Choroid plexus epithelial cell (primary cell): ENCODE measurements at regions not wholly inside any gene's neighbourhood (a gene's known extent, or its start where the extent isn't known, plus 50 kb on each side); places are given as distances from the start of the nearest gene placed in this dataset.

Experiments
- DNase-seq: peaks from one replicate; pipeline ENCODE4 v3.0.0-alpha.2; 2010; ENCODE audit warnings: low read depth
- H3K4me3 ChIP-seq: 2 replicates; pipeline ENCODE4 v1.5.1; 2011; ENCODE audit warnings: low read depth, mild to moderate bottlenecking, control low read depth, low read length, moderate library complexity
- CTCF ChIP-seq: conservative IDR thresholded peaks from 2 replicates; pipeline ENCODE4 v1.5.1; 2011; ENCODE audit warnings: low read depth, mild to moderate bottlenecking, control low read depth, inconsistent platforms, low read length, moderate library complexity

- DNase-seq = no peak
- TF ChIP-seq CTCF = no peak
Measured at GRCh38 chr6:120526576-120526975, 807.7 kb downstream of the TBC1D32 start.

GRCh38 chr6:120514544-120514943, 819.7 kb downstream of the TBC1D32 start:
- no peak overlapping the region for H3K4me3 ChIP-seq
- no peak for DNase-seq
- TF ChIP-seq CTCF = no peak

More at GRCh38 chr6:120526576-120526975, 807.7 kb downstream of the TBC1D32 start:
- H3K4me3 ChIP-seq = no peak overlapping the region

DNA sequence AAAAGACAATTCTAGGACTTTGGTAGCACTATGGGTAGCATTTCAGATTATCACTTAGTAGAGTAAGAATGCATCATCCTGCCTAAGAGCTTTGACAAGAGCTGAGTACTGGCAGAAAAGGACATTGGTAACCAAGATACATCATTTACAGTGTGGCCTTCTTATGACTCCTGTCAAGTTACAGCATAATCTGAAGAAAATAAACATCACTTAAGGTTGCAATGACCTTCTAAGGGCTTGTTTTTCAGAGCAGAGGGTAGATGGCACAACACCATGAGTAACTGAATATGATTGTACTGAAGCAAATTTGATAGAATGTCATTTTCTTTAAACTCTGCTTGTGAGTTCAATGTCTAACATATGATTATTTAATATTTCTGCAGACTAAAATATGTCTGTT, 822.6 kb downstream of the TBC1D32 start:
- H3K4me3 ChIP-seq = no peak overlapping the region
- DNase-seq = no peak
- no peak for TF ChIP-seq CTCF

- no peak for DNase-seq
- H3K4me3 ChIP-seq = no peak overlapping the region
- no peak for TF ChIP-seq CTCF
Measured at GRCh38 chr6:120498711-120499110, 835.6 kb downstream of the TBC1D32 start.

DNA sequence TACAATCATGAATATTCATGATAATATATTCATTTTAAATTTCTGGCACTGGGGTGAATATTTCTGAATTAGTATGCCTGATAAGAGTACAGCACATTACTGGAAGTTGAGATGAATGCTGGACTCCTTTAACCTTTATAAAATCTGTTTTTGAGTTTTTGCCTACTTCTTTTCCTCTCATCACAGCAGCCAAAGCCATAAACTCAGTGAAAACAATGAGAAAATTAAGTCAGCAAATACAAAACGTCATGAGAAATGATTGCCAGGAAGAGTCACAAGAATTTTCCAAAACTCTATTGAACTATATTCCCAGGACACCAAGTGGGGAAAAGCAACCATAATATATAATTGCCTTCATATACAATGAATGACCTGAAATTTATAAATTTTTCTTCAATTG, 837.6 kb downstream of the TBC1D32 start:
- TF ChIP-seq CTCF = no peak
- DNase-seq = no peak
- H3K4me3 ChIP-seq = no peak overlapping the region

- TF ChIP-seq CTCF = no peak
- H3K4me3 ChIP-seq = no peak overlapping the region
- DNase-seq = no peak
Measured at GRCh38 chr6:120493505-120493904, 840.8 kb downstream of the TBC1D32 start.

- H3K4me3 ChIP-seq = no peak overlapping the region
- DNase-seq = no peak
- no peak for TF ChIP-seq CTCF
Measured at GRCh38 chr6:120489941-120490340, 844.3 kb downstream of the TBC1D32 start.
